SU-DHL-6 (cell line): ENCODE measurements at regions not wholly inside any gene's neighbourhood (a gene's known extent, or its start where the extent isn't known, plus 50 kb on each side); places are given as distances from the start of the nearest gene placed in this dataset.

Source experiments
- CTCF ChIP-seq: fragments of 200-600 bp; sonication (generic); IDR thresholded peaks from one replicate; pipeline ENCODE4 v1.5.1; 2017; ENCODE audit warnings: antibody characterized with exemption, mild to moderate bottlenecking, low read length, moderate library complexity; ENCODE audit not compliant: insufficient read depth, poor library complexity, severe bottlenecking
- EZH2phosphoT487 ChIP-seq: fragments of 200-600 bp; sonication (generic), shearing (Covaris generic); conservative IDR thresholded peaks from 2 replicates; pipeline ENCODE4 v1.6.1; 2018; ENCODE audit warnings: mild to moderate bottlenecking, antibody characterized with exemption, low read length, moderate library complexity, mixed read lengths

- TF ChIP-seq EZH2phosphoT487 (no peak), CTCF (no peak)
These were observed 721.9 kb downstream of the BRINP1 start for GRCh38 chr9:118647331-118647730.
